ENCODE measurements at regions not wholly inside any gene's neighbourhood (a gene's known extent, or its start where the extent isn't known, plus 50 kb on each side); places are given as distances from the start of the nearest gene placed in this dataset.

GRCh38 chr14:56892959-56893358 is 82.7 kb upstream of the OTX2 start:
- no peak for TF ChIP-seq CTCF (tag by site-specific recombination; IDR thresholded peaks at IDR 0.05)
- no peak for TF ChIP-seq ZNF558 (tag by site-specific recombination; IDR thresholded peaks at IDR 0.05)
- TF ChIP-seq PRDM1 (tag by site-specific recombination; IDR thresholded peaks at IDR 0.05) = no peak
